Sigmoid colon (tissue), 4 donors: ENCODE measurements at regions not wholly inside any gene's neighbourhood (a gene's known extent, or its start where the extent isn't known, plus 50 kb on each side); places are given as distances from the start of the nearest gene placed in this dataset.

Experiments
- CTCF ChIP-seq, 4 experiments: fragments of 450-650 bp in 3 of 4; fragments of 200-600 bp in 1 of 4; IDR thresholded peaks; one replicate each; pipeline ENCODE4 v1.5.1; 2016 to 2019; ENCODE audit warnings: antibody characterized with exemption in 4 of 4, mild to moderate bottlenecking in 3 of 4, moderate library complexity in 2 of 4
- EP300 ChIP-seq, 4 donors: sonication (generic); formaldehyde crosslinking; IDR thresholded peaks; one replicate each; pipeline ENCODE4 v1.6.1; 2017; ENCODE audit warnings: antibody characterized with exemption in 4 of 4
- POLR2A ChIP-seq, 2 donors: fragments of 450-650 bp; IDR thresholded peaks; one replicate each; pipeline ENCODE4 v1.6.1; 2016; ENCODE audit warnings: antibody characterized with exemption in 2 of 2, mild to moderate bottlenecking in 2 of 2, moderate library complexity in 2 of 2
- POLR2AphosphoS5 ChIP-seq, 4 donors: sonication (generic); formaldehyde crosslinking; IDR thresholded peaks; one replicate each; pipeline ENCODE4 v1.6.1; 2017; ENCODE audit warnings: antibody characterized with exemption in 4 of 4

GRCh38 chr5:97475847-97476246 lies 292.8 kb upstream of the RIOK2 start:
- TF ChIP-seq POLR2AphosphoS5 (IDR thresholded peaks at IDR 0.05) (no peak), POLR2A (IDR thresholded peaks at IDR 0.05) (no peak), CTCF (IDR thresholded peaks at IDR 0.05) (no peak), EP300 (IDR thresholded peaks at IDR 0.05) (no peak)
